ENCODE measurements at regions not wholly inside any gene's neighbourhood (a gene's known extent, or its start where the extent isn't known, plus 50 kb on each side); places are given as distances from the start of the nearest gene placed in this dataset.

DNA sequence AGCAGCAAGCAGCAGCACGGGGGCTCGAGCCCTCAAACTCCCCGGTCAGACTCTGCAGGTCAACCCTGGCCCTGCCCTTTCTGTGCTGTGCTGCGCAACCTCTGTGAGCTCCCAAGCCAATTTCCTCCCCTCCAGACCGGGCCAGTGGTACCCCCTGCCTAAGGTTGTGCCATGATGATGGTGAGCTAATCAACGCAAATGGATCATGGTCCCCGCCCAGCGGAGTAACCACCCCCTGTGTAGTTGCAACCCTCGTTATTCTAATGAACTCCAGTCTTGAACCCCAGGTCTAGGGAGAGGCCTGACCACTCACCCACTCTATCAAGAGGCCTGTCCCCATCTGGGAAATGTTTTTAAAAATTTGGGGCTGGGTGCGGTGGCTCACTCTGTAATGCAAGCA lies 201.8 kb upstream of the FOXF1 start:
- TF ChIP-seq CTCF (IDR thresholded peaks at IDR 0.05) (no peak), POLR2A (IDR thresholded peaks at IDR 0.05) (no peak), EP300 (IDR thresholded peaks at IDR 0.05) (no peak)

Measured in tibial nerve (tissue), 4 donors.